DMS114 treated with DMSO at 0.1 percent for 48 hours (cell line): ENCODE measurements at regions not wholly inside any gene's neighbourhood (a gene's known extent, or its start where the extent isn't known, plus 50 kb on each side); places are given as distances from the start of the nearest gene placed in this dataset.

Experiments used
- DNase-seq: peaks from one replicate; lab custom pipeline; 2025; ENCODE audit not compliant: unreplicated experiment; lab: John Stamatoyannopoulos, UW

DNA sequence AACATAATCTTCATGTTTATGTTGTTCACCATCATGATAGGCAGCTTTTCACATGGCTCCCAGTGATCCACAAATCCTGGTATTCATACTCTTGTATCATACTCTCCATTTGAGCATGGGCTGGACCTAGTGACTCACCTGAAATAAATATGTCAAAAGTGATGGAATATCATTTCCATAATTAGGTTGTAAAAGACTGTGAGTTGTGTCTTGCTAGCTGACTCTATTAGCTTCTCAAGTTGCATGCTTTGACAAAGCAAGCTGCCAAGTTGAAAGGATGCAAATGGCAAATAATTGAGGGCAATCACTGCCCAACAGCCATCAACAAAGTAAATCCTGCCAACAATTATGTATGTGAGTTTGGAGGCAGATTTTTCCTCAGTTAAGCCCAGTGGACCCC, 300.4 kb downstream of the AHR start:
- no peak for DNase-seq

DNA sequence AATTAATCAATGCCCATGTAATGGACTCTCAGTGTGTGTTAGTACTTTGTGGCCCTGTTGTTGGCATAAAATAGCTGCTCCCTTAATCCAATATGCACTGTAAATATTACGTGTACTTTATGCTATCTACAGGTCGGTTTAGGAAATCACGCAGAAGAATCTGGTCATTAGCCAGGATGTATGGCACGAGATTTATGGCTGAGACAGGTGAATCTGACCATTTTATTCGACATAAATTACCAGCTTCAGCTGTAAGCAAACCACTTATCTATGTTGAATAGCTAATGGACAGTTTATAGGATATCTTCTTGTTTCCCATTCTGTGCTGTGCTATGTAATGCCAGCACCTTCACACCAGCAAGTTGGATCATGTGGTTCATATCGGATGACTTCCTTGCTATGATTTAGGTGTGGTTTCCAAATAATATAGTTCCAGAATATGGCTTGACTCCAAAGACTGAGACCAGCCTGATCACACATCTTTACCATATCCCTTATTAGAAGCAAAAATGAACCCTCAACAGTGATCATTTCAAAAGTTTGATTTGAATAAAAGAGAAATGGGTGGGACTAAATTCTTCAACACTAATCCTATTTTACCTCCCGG, 301.4 kb downstream of the AHR start:
- DNase-seq = no peak

DNA sequence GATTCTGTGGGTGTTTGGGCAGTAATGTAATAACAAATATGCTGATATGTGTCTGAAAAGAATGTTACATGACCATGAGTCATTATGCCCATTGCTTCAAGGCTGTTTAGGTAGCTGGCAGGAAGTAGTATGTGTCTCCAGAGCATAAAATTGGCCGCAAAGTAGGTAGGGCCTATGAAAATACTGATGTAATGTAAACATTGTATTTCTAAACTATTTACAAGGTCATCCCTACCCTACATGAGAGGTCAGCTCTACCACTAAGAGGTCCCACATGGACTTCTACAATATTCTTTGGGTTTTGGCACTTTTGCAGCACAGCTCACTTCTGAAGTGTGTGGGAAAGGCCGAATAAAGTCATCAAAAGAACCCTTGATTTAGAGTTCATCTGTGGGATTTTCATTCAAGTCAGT, 301.9 kb downstream of the AHR start:
- DNase-seq = no peak

DNA sequence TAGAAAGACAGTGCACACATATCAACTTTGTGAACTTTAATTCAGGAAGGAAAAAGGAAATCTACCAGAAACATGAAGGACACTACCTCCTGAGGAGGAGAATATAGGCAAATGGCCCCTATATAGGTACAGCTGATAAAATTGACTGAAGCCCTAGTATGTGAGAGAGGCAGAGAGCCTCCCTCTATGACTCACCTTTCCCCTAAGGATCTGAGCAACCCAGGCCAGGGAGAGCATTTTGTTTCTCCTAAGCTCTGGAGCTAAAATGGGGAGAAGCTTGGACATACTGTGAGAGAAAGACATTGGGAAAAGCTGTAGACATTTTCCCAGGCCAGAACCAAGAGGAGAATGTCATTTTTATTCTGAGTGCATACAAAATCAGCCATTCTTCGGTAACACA, 303.5 kb downstream of the AHR start:
- no peak for DNase-seq

DNA sequence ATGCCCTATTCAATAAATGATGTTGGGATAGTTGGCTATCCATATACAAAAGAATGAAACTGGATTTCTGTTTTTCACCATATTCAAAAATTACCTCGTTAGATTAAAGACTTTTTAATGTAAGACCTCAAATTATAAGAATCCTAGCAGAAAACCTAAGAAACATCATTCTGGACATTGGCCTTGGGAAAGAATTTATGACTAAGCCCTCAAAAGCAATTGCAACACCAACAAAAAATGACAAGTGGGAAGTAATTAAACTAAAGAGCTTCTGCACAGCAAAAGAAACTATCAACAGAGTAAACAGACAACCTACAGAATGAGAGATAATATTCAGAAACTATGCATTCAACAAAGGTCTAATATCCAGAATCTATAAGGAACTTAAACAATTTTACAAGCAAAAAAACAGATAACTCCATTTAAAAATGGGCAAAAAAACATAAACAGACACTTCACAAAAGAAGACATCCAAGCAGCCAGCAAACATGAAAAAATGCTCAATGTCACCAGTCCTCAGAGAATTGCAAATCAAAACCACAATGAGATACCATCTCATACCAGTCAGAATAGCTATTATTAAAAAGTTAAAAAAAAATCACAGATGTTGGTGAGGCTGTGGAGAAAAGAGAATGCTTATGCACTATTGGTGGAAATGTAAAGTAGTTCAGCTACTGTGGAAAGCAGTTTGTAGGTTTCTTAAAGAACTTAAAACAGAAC, 309.8 kb downstream of the AHR start:
- no peak for DNase-seq

DNA sequence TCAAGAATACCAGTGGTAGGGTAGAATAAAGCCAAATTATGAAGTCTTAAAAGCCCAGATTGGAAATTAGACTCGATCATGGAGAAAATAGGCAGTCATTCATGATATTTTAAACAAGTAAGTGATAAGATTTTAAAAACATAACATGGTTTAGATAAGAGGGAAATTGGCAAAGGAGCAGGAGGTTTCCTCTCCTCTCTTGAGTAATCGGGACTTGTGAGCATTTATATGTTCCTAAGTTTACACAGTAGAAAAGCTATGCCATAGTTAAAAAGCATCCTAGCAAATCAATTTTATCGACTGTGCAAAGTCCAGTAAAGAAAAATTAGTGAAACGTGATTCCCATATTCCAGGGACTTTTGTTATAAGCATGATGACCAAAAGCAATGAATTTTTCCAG, 313.2 kb downstream of the AHR start:
- no peak for DNase-seq

DNA sequence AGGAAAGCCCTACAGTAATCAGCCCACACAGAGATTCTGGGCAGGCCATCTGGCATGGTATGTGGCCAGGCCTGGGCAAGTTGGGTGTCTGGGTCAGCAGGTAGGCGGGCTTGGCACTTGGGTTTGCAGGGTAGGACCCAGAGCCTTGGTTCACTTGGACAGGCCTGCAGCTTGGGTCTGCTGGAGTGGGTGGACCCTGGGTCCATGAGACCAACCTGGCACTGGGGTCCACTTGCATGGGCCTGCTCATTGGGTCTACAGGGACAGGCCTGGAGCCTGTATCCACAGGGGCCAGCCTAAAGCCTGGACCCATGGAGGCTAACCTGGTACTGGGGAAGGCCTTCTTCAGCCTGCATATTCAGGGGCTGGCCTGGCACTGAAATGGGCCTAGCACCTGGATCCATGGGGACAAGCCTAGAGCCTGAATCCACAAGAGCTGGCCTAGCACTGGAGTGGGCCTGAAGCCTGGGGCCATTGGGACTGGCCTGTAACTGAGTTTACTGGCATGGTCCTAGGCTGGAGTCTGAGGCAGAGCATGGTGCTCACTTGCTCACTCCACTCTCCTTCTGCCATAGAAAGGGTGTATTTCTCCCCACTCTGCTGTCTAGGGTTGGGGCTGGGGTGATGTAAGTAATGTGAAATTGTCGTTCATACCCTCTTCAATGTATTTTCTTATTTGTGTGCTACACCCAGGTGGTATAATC, 315.0 kb downstream of the AHR start:
- DNase-seq = no peak

DNA sequence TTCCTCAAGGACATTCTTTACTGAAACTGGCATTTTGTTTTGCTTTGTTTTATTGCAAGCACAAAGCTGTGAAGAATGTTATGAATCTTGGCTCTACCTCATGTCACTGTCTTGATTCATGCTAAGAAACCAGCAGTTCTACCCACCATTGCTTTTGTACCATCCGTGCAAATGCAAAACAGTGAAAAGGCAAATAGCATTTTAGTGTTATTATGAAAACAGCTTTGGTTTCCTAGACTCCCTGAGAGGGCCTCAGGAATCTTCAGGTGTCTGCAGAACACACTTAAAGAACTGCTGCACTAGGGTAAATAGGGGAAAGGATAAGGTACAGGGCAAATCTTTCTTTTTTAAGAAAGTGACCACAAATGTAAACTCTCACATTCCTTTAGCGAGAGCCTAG, 318.9 kb downstream of the AHR start:
- no peak for DNase-seq

DNA sequence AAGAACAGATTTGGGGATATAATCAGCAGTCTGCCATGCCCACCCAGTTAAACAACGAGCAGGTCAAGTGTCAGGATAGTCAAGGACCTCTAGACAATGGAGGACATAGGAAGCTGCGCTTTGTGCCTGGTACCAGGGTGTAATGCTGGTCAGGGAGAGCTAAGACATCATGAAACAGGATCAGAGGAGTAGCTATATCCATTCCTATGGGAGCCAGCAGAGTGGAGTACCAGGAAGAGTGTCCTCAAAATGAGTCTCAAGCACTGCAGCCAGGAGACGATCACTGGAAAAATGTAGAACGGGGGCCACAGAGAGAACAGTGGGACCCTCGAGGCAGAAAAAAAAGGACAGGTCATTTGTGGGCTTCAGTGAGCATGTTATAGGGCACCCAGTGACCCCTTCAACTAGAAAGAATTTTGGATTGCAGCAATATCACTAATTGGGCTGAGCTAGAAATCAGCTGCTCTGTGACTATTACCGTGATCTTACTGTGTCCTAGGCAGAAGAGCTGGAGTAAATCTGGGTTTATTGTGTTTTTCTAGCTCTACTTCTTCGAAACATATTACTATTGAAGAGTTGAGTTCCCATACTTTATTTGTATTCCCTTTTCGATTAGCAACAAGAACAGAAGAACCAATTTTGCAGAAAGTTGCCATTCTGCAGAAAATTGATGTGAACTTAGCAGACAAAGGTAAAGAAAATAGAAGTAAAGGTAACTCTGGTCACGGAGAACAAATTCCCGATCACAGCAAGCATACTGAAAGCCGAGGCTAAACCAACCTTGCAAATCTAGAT, 319.6 kb downstream of the AHR start:
- DNase-seq = no peak

DNA sequence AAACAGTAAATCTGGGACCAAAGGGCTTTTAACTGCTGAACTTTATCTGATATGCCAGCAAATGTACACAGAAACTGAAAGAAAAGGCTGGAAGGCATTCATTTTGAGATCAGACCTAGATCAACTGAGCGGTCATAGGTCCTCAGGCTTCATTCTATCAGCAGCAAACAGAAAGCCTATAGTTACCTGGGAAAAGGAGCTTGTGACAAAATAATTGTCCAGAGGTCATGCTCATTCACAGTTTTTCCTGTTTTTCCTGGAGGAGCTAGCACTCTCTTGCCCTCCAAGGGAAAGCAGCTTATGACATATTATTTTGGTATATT, 320.2 kb downstream of the AHR start:
- no peak for DNase-seq

DNA sequence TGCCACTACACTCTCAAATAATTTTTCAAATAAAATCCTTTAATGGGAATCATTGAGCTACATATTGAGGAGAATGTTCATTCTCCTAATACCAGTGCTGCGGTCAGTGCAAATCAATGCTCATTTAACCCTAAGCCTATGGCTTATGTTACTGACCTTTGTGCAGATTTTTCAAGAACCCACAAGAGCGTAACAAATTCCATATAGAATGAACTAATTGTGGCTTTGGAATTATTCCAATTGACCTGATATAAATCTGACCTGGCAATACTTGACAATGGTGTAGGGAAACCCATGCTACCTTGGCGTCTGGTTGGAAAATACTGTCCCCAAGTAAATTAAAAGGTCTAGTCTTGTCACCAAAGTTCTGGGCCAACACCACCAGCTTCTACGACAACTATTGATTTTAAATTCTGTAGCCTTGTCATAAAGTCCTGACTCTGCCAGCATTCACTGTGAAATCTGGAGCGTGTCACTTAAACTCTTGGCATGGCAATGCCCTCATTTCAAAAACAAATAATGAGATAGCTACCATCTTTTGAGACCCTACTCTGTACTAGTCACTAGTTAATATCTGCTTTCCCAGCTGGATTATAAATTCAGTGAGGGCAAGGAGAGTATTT, 320.9 kb downstream of the AHR start:
- no peak for DNase-seq

DNA sequence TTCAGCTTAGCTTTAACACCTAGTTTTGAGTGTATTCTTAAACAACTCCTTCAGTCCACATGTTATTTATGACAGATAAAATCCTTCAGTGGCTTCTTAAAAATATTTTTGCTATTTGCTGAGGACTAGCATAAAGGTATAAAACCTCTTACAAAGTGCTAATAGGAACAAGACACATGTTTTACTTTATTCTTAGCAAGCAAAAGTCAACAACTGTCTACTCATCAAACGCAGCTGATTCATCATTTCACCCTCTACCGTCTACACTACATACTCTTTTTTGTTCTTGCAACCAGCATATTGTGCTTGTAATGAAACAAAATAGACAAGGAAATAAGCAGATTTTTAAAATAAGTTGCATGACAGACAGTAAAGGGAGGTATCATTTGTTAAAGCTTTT, 319.7 kb downstream of the SNX13 start:
- no peak for DNase-seq

DNA sequence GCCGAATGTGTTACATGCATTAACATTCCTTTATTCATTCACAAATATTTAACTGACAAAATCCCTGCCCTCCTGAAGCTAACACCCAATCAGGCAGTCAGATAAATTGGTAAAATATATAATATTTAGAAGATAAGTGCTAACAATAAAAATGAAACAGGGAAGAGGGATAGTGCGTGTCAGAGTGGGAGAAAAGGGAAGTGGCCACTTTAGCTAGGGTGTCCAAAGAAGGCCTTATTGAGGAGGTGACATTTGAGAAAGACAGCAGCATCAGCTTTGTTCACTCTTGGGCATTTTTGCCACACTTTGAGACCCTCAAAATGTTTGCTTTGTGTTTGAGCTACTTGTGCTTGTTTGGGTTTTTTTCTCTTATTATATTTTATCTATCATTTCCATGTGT, 317.8 kb downstream of the SNX13 start:
- no peak for DNase-seq

DNA sequence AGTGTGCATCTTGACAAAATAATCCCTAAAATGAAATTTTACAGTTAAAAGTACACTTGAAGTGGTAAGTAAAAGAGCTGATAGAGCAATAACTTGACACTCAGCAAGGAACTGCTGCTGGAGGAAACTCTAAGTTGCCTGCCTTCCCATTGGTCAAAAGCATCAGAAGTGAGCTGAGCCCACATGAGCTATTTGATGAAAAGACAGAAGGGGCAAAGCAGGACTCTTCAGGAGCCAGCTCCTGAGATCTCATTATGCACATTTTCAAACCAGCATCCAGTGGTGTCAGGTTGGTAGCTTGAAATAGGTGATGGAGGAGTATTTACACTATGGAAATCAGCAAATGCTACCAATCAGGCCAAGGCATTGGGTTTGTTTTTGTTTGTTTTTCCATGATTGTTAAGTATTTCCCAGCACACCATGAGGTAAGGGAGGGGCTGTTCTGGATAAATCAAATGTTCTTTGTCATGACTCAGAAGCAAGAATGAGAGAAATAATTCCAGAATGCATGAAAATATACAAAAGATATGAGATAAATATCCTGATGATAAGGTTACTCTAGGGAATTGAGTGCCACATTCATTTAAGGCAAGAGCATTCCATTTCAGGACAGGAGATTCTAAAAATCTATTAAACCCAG, 316.6 kb downstream of the SNX13 start:
- DNase-seq = no peak

DNA sequence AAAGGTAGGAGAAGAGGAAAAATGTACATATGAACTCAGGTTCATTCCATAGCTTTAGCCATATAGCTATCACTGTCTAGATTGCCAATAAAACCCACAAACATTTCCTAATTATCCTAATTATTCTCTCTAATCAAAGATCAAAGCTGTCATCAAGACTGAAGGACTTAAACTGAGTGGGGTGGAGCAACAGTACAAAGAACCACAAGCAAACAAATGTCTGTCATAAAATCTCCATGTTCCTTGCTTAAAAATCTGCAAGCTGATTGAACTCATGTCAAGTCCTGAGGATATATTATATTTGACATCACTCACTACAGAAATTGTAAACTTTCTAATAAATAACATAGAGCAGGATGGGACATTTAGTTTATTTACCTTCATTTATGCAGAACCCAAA, 315.9 kb downstream of the SNX13 start:
- DNase-seq = no peak

DNA sequence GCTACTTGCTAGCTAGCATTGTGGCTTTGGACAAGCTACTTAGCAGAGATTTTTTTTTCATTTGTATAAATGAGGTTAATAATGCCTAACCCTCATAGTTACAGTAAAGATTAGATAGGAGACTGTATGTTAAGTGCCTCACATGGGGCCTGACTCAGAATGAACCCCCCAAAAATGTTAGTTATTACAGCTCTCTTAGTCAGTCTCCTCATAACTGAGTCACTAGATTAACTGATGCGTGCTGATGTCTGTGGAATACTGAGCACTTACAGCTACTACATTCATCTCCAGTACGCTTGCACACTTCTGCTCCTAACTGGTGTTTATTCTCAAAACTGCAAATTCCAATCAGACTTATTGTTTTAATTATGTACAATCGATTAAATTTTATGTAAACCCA, 315.3 kb downstream of the SNX13 start:
- no peak for DNase-seq

DNA sequence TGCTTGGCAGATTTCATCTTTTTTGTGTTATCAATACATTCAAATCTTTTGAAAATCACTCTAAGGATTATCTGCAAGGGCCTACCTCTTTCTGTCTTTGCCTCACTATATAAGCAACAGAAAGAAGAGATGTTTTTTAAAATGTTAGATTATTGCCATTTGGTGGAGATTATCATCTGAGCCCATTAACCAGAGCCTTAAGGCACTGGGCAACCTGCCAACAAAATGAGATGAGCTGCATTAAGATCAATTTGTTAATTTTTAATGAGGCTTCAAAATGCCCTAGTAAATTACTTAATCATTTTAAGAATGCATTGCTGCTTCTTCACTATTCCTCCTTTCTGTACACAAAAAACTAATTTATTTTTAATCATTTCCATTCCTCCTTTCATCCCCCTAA, 314.1 kb downstream of the SNX13 start:
- DNase-seq = no peak

DNA sequence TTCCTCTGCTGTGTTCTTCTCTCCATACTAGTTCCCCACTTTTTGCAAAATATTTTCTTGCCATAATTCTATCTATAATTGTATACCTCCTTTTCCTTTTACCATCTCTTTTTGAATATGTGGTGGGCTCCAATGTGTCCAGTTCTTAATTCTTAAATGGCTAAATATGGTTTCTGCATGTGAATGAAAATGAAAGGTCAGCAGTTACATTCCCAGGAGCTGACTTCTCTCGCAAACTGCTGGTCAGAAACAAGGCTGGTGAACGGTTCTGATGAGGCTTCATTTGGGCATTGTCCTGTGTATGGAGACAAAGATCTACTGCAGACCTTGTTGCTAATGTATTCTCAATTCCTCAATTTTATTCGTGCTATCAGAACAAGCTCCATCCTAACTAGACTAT, 309.2 kb downstream of the SNX13 start:
- DNase-seq = no peak

DNA sequence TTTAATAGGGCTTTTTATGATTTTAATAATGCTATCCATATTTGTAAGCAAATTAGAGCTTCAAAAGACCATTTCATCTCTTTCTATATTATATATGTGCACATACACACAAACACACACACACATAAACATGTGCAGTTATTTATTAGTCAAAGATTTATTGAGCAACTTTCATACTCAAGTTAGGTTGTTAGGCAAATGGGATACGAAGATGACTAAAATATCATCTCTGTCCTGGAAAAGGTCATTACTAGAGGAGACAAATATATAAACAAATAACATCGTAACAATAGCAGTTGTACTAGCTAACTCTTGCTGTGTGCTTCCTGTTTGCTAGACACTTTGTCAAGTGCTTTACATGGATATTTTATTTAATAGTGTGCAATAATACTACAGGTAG, 307.9 kb downstream of the SNX13 start:
- DNase-seq = no peak

DNA sequence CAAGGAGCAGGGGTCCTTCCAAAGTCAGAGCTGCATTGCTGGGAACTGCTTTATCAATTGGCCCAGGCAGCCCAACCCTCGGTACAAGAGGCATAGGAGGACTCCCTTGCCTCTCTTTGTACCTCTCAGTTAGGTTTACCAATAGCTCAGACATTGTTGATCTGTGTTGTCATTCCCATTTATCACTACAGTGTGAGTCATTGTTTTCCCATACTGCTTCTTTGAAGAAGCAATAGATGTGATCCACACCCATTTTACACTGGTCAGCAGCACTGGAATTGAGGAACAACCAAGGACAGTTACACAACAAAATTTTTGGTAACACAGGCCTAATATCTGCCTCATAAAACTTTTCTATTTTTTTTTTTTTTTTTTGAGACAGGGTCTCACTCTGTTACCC, 307.2 kb downstream of the SNX13 start:
- no peak for DNase-seq

DNA sequence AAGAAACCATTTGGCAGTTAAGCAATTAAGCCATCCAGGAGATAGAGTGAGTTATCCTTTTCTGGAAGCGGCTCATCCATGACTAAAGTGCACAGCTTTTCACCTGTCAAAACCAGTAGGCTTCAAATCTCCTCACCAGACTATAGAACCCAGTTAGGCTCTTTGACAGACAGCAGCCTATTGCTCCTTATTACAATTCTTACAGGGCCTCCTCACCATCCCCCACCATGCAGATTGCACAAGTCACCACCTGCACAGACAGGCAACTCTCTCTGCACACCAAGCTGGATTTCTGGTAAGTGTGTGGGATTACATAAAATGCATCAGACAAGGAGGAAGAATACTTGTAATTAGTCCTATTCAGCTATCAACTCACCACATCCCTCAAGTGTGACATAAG, 301.6 kb downstream of the SNX13 start:
- DNase-seq = no peak
